AG10803 (cell line): ENCODE measurements at regions not wholly inside any gene's neighbourhood (a gene's known extent, or its start where the extent isn't known, plus 50 kb on each side); places are given as distances from the start of the nearest gene placed in this dataset.

Experiments used
- DNase-seq: peaks from one replicate; pipeline ENCODE4 v3.0.0; 2010; ENCODE audit warnings: low read depth
- H3K4me3 ChIP-seq: 2 replicates; pipeline ENCODE4 v1.5.1; 2011; ENCODE audit warnings: mild to moderate bottlenecking, low read length, control low read depth
- CTCF ChIP-seq: conservative IDR thresholded peaks from 2 replicates; pipeline ENCODE4 v1.5.1; 2011; ENCODE audit warnings: mild to moderate bottlenecking, low read length, control low read depth, inconsistent platforms

GRCh38 chr16:65788434-65789140, 577.9 kb upstream of the CDH5 start:
- DNase-seq, result no peak
- H3K4me3 ChIP-seq, result no peak overlapping the region
- no peak for TF ChIP-seq CTCF

GRCh38 chr16:65787921-65788320, 578.6 kb upstream of the CDH5 start:
- H3K4me3 ChIP-seq, result no peak overlapping the region
- no peak for DNase-seq
- no peak for TF ChIP-seq CTCF

- no peak for TF ChIP-seq CTCF
- no peak overlapping the region for H3K4me3 ChIP-seq
- DNase-seq, result peak; percentile 54
These were observed 579.6 kb upstream of the CDH5 start for GRCh38 chr16:65786916-65787315.

GRCh38 chr16:65783709-65784474, 582.6 kb upstream of the CDH5 start:
- DNase-seq, result no peak
- no peak overlapping the region for H3K4me3 ChIP-seq
- no peak for TF ChIP-seq CTCF

GRCh38 chr16:65782611-65783600, 583.6 kb upstream of the CDH5 start:
- DNase-seq, result peak; percentile 93
- no peak for TF ChIP-seq CTCF
- H3K4me3 ChIP-seq, result peak overlapping the region; percentile 8; the same call in 1 of the 2 replicates

GRCh38 chr16:65781855-65782254, 584.6 kb upstream of the CDH5 start:
- DNase-seq, result no peak
- H3K4me3 ChIP-seq, result no peak overlapping the region
- TF ChIP-seq CTCF, result no peak
